ENCODE measurements at regions not wholly inside any gene's neighbourhood (a gene's known extent, or its start where the extent isn't known, plus 50 kb on each side); places are given as distances from the start of the nearest gene placed in this dataset.

DNA sequence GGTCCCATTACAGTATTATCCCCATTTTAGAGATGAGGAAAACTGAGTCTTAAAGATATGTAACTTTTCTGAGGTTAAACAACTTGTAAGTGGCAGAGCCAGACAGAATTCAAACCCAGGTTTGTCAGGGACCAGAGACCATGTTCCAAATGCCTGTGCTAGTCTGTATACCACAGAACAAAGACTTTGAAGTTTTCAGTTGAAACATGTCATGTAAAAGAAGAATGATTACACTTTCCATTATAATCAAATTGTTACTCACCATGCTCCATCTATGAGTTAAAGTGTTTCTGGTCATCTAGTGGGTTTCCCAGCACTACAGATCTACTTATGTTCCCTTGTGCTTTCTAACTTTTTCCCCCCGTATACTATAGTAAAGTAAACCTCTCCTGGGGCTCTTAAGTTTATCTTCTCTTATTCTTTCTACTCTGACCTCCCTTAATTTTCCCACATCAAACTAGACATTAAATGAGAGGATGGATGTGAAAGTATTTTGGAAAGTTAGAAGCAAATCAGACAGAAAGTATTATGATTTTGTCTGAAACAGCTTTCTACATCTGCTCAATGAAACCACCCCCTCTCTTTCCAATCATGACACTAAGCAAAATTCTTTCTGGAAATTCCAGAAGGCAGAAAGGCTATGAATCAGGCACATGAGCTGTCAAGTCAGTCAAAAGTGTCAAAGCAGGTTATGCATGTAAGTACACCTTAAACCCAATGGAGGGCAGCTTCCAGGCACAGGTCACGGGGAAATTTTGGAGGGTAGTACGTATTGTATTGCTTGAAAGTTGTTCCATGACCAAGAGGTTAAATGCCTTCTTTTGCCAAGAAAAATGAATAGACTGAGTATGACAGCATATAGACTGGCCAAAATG is 132.7 kb upstream of the MAP3K7 start:
- TF ChIP-seq, protein P1, sequence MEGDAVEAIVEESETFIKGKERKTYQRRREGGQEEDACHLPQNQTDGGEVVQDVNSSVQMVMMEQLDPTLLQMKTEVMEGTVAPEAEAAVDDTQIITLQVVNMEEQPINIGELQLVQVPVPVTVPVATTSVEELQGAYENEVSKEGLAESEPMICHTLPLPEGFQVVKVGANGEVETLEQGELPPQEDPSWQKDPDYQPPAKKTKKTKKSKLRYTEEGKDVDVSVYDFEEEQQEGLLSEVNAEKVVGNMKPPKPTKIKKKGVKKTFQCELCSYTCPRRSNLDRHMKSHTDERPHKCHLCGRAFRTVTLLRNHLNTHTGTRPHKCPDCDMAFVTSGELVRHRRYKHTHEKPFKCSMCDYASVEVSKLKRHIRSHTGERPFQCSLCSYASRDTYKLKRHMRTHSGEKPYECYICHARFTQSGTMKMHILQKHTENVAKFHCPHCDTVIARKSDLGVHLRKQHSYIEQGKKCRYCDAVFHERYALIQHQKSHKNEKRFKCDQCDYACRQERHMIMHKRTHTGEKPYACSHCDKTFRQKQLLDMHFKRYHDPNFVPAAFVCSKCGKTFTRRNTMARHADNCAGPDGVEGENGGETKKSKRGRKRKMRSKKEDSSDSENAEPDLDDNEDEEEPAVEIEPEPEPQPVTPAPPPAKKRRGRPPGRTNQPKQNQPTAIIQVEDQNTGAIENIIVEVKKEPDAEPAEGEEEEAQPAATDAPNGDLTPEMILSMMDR (IDR thresholded peaks at IDR 0.05; ENCODE audit: poor library complexity, severe bottlenecking): no peak
- TF ChIP-seq TAF1 (IDR thresholded peaks at IDR 0.05; ENCODE audit: low read depth): no peak
- TF ChIP-seq EZH2 (IDR thresholded peaks at IDR 0.05; ENCODE audit: borderline replicate concordance, insufficient read depth, low read length, poor library complexity, severe bottlenecking): no peak
- TF ChIP-seq EP300 (conservative IDR thresholded peaks at IDR 0.05; ENCODE audit: poor library complexity, severe bottlenecking): no peak
- no peak for TF ChIP-seq SMC3 (conservative IDR thresholded peaks at IDR 0.05; ENCODE audit: poor library complexity)
